ENCODE measurements at regions not wholly inside any gene's neighbourhood (a gene's known extent, or its start where the extent isn't known, plus 50 kb on each side); places are given as distances from the start of the nearest gene placed in this dataset.
"Not testable (repeated sequence)": the region's sequence is repeated elsewhere in the genome, so short reads cannot be mapped to it uniquely, and the experiment has no call there.

DNA sequence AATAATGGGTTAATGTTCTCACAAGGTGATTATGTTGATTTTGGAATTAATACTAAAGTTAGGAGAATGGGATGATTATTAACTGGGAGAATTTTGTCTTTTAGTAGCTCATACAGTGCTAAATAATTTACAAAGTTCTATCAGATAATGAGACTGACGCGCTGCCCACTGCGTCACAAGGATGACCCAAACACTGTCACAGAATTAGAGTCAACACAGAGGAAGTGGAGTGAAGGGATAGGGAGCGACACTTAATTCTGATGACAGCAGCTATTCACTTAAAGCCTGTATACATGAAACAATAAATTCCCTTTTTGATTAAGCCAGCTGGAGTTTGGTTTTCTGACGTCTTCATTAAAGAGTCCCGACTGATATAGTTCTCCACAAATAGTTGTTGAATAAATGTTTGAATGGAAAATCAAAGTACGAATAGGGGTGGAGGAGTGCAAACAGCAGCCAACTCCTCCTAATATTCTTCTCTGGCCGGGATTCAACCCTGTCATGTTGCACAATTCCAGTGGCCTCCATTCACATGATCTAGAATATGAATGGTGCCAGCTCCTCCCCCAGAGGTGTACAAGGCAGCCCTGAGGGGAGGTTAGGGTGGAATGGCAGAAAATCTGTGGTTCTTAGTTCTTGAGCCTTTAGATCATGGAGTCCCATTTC, 140.3 kb downstream of the PCSK1 start:
- no peak overlapping the region for H3K27ac ChIP-seq

GRCh38 chr5:96289287-96289686, 143.8 kb downstream of the PCSK1 start:
- H3K27ac ChIP-seq, result not testable (repeated sequence)

More for the DNA sequence above, 140.3 kb downstream of the PCSK1 start:
- TF ChIP-seq CTCF (conservative IDR thresholded peaks at IDR 0.05) (no peak), ZFX (IDR thresholded peaks at IDR 0.05) (no peak)

DNA sequence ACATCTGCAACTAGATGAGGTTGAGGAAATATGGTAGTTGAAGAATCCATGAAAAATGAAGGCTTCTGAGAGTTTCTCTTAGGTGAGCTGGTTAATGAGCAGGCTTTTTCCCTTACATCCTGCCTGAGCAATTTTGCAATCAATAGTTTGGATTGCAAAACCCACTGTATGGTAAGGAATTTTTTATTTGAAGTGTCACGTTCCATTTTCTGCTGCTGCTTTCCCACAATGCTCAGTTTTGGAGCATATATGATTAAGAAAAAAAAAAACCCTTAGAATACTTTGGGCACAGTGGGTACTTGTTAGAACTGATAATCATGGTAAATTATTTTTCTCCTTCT, 144.2 kb downstream of the PCSK1 start:
- H3K27ac ChIP-seq, result no peak overlapping the region
- TF ChIP-seq CTCF (conservative IDR thresholded peaks at IDR 0.05), result no peak
- TF ChIP-seq ZFX (IDR thresholded peaks at IDR 0.05), result no peak

DNA sequence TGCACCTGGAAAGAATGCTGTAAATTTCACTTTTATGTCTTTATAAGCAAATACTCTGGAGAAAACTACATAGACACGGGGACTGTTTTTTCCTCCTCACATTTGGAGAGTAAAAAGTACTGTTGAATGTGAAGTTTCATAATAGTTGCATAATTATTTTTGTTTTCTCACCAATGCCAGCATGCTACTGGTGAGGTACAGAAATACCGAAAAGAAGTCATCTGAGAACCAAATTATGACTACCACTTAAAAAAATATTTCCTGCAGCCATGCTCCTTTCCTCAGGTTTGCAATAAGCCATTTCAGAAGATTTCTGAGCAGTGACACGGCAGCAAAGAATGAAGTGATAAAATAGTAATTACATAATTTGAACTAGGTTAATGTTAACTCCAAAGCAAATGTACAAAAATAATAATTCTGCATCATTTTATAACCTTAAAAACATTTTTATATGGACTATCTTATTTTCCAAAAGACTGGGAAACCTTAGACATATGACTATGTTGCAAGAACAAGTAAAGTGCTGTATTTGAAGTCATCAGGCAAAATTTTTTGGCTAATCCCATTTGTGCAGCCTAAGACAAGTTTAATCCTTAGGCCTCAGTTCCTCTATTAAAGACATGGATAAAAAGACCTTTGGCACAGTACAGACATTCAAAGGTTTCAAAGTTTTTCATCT, 144.7 kb downstream of the PCSK1 start:
- no peak overlapping the region for H3K27ac ChIP-seq
- TF ChIP-seq ZFX (IDR thresholded peaks at IDR 0.05), result no peak
- TF ChIP-seq CTCF (conservative IDR thresholded peaks at IDR 0.05), result no peak

DNA sequence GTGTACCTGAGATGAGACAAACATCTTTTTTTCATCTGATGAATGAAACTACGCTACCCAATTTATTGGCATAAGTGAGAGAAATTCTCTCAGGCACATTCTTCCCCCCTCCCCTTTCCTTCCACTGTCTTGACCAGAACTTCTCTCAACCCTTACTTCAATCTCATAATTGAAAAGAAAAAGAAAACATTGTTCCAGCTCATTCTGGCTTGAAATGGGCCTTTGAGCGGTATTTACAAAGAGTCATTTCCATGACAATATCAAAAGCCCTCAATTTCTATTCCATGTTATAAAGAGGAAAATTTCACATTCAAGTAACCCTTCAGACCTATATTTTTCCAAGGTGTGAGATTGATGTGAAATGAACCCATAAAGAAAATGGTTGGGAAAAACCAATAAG, 145.9 kb downstream of the PCSK1 start:
- TF ChIP-seq CTCF (conservative IDR thresholded peaks at IDR 0.05) (no peak), ZFX (IDR thresholded peaks at IDR 0.05) (no peak)
- H3K27ac ChIP-seq, result no peak overlapping the region

DNA sequence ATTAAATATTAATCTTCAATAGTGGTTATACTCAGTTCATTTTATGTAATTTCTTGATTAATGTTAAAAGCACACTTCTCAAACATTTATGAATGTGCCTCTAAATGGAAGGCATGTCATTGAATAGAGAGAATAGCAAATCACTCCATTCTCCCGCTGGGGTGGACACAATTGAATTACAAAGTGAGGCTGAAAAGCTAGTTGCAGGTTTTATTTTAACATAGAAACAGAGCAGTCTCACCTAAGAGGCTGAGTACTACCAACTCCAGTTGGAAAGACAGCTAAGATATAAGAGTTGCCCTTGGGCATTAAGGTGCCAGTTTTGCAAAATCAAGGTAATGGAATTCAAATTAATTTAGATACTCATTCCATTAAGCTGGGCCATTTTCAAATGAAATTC, 147.2 kb downstream of the PCSK1 start:
- no peak overlapping the region for H3K27ac ChIP-seq
- TF ChIP-seq ZFX (IDR thresholded peaks at IDR 0.05) (no peak), CTCF (conservative IDR thresholded peaks at IDR 0.05) (no peak)

DNA sequence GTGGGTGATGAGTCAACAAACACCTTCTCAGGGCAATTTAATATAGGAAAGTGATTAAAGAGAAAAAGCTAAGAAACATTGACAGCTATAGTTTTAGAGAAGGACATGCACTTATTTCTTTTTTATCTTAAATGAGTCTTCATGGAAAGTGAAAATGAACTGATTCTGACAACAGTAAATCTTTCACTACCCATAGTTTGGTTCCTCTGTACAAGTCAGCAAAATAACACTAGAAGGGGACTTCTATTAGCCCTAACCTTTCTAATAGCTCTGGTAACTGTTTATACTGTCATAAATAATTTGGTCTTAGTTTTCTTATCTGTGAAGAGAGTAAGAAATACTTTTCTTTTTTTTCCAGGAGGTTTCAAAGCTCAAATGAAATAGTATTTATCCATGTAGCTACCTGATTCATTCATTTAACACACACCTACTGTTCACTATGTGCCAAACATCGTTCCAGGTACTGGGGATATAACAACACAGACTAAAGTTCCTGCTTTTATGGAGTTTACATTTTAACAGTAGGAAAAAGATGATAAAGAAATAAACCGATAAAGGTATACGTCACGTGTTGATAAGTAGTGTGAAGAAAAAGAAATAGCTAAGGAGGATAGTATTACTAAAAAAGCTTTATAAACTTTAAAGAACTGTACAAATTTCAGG, 148.2 kb downstream of the PCSK1 start:
- TF ChIP-seq ZFX (IDR thresholded peaks at IDR 0.05), result no peak
- no peak for TF ChIP-seq CTCF (conservative IDR thresholded peaks at IDR 0.05)
- H3K27ac ChIP-seq, result no peak overlapping the region

Data from C4-2B (cell line).